ENCODE measurements at regions not wholly inside any gene's neighbourhood (a gene's known extent, or its start where the extent isn't known, plus 50 kb on each side); places are given as distances from the start of the nearest gene placed in this dataset.
"Not testable (repeated sequence)": the region's sequence is repeated elsewhere in the genome, so short reads cannot be mapped to it uniquely, and the experiment has no call there.

- not testable (repeated sequence) for TF ChIP-seq POLR2AphosphoS5, CTCF, EP300, POLR2A (IDR thresholded peaks at IDR 0.05)
Observed at GRCh38 chr5:101180365-101180764, 277.3 kb upstream of the ST8SIA4 start.

Data from suprapubic skin (tissue), 4 donors.